ENCODE measurements at regions not wholly inside any gene's neighbourhood (a gene's known extent, or its start where the extent isn't known, plus 50 kb on each side); places are given as distances from the start of the nearest gene placed in this dataset.
"Not testable (repeated sequence)": the region's sequence is repeated elsewhere in the genome, so short reads cannot be mapped to it uniquely, and the experiment has no call there.

DNA sequence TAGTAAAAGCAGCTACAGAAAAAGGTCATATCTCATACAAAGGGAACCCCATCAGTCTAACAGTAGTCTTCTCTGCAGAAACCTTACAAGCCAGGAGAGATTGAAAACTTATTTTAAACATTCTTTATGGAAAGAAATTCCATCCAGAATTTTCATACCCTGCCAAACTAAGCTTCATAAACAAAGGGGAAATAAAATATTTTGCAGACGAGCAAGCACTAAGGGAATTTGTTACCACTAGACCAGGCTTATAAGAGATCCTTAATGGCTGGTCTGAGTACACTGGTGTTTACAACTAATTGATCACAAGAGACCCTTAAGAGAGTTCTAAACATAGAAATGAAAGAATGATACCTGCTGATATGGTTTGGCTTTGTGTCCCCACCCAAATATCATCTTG lies 128.6 kb upstream of the TNFSF11 start:
- intact Hi-C loops (cut with DNase I) = no loop called here
- Histone ChIP-seq H3K9me3 (peaks cover 0 to 2% (median 0%) of the 10 kb centered on the region in 3 donors), H3K27me3 (no peaks in the 10 kb centered on the region), H3K36me3 (replicated peaks in 1 of 2; ENCODE audit: insufficient read depth in 1 of 2, low read depth in 2 of 2) (no peaks in the 10 kb centered on the region), H3K27ac (no peak overlapping the region), H3K4me3 (no peak overlapping the region), H3K4me1 (no peaks in the 10 kb centered on the region)
- DNase-seq (no peak), ATAC-seq (no peak)
- TF ChIP-seq, protein P1, sequence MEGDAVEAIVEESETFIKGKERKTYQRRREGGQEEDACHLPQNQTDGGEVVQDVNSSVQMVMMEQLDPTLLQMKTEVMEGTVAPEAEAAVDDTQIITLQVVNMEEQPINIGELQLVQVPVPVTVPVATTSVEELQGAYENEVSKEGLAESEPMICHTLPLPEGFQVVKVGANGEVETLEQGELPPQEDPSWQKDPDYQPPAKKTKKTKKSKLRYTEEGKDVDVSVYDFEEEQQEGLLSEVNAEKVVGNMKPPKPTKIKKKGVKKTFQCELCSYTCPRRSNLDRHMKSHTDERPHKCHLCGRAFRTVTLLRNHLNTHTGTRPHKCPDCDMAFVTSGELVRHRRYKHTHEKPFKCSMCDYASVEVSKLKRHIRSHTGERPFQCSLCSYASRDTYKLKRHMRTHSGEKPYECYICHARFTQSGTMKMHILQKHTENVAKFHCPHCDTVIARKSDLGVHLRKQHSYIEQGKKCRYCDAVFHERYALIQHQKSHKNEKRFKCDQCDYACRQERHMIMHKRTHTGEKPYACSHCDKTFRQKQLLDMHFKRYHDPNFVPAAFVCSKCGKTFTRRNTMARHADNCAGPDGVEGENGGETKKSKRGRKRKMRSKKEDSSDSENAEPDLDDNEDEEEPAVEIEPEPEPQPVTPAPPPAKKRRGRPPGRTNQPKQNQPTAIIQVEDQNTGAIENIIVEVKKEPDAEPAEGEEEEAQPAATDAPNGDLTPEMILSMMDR (IDR thresholded peaks at IDR 0.05) = no peak
- TF ChIP-seq POLR2A (IDR thresholded peaks at IDR 0.05) = no peak
- WGBS, 2 donors = 66 to 72% methylated on average over 1 of the region's 1 CpG

DNA sequence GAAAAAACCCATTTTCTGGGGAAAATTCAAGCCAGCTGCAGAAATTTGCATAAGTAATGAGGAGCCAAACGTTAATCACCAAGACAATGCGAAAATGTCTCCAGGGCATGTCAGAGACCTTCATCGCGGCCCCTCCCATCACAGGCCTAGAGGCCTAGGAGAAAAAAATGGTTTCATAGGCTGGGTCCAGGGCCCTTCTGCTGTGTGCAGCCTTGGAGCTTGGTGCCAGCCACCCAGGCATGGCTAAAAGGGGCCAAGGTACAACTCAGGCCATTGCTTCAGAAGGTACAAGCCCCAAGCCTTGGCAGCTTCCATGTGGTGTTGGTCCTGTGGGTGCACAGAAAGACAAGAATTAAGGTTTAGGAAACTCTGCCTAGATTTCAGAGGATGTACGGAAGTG lies 127.4 kb upstream of the TNFSF11 start:
- H3K9me3 ChIP-seq; H3K36me3 ChIP-seq (replicated peaks in 1 of 2; ENCODE audit: insufficient read depth in 1 of 2, low read depth in 2 of 2); intact Hi-C loops (cut with DNase I); H3K27me3 ChIP-seq; ATAC-seq; H3K27ac ChIP-seq; H3K4me1 ChIP-seq; DNase-seq; H3K4me3 ChIP-seq: not testable (repeated sequence)
- WGBS, 2 donors = 78 to 85% methylated on average over 5 of the region's 5 CpGs

DNA sequence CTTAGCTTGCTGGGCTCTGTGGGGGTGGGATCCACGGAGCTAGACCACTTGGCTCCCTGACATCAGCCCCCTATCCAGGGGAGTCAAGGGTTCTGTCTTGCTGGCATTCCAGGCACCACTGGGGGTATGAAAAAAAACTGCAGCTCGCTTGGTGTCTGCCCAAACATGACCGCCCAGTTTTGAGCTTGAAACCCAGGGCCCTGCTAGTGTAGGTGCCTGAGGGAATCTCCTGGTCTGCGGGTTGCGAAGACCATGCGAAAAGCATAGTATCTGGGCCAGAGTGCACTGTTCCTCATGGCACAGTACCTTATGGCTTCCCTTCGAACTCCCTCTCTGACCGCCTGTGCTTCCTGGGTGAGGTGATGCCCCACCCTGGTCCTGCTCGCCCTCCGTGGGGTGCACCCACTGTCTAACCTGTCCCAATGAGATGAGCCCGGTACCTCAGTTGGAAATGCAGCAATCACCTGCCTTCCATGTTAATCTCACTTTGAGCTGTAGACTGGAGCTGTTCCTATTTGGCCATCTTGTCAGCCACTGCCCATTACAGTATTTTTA lies 120.8 kb upstream of the TNFSF11 start:
- ATAC-seq (no peak), DNase-seq (no peak)
- no peak for TF ChIP-seq POLR2A (IDR thresholded peaks at IDR 0.05)
- TF ChIP-seq, protein P1 (IDR thresholded peaks at IDR 0.05) = no peak
- no peaks in the 10 kb centered on the region for H3K9me3 ChIP-seq
- no peaks in the 10 kb centered on the region for H3K27me3 ChIP-seq
- no peaks in the 10 kb centered on the region for H3K4me1 ChIP-seq
- intact Hi-C loops (cut with DNase I) = no loop called here
- no peaks in the 10 kb centered on the region for H3K36me3 ChIP-seq (replicated peaks in 1 of 2; ENCODE audit: insufficient read depth in 1 of 2, low read depth in 2 of 2)
- WGBS, 2 donors = 86 to 90% methylated on average over 10 to 11 of the region's 11 CpGs
- no peak overlapping the region for H3K4me3 ChIP-seq
- H3K27ac ChIP-seq = no peak overlapping the region

DNA sequence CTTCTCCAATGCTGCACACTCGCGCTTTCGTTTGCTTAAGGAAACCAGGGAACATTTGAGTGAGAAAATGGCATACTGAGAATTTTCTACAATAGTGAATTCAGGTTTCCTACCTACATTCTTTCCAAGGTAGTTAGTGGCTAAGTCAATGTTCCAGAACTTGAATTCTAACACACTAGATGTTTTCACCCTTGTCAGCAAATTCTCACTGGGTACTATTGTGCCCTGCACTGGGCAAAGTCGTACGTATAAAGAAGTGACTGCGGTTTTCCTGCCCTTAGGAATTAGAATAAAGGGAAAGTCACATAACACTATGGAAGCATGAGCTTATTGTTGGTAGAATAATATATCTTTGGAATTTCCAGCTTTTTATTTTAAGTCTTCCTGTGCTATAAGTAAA lies 119.2 kb upstream of the TNFSF11 start:
- Histone ChIP-seq H3K36me3 (replicated peaks in 1 of 2; ENCODE audit: insufficient read depth in 1 of 2, low read depth in 2 of 2) (no peaks in the 10 kb centered on the region), H3K4me1 (no peaks in the 10 kb centered on the region), H3K27me3 (no peaks in the 10 kb centered on the region), H3K9me3 (no peaks in the 10 kb centered on the region), H3K4me3 (no peak overlapping the region), H3K27ac (no peak overlapping the region)
- DNase-seq (no peak), ATAC-seq (no peak)
- intact Hi-C loops (cut with DNase I) = no loop called here
- WGBS, 2 donors = 71 to 83% methylated on average over 6 of the region's 6 CpGs
- TF ChIP-seq, protein P1 (IDR thresholded peaks at IDR 0.05) = no peak

DNA sequence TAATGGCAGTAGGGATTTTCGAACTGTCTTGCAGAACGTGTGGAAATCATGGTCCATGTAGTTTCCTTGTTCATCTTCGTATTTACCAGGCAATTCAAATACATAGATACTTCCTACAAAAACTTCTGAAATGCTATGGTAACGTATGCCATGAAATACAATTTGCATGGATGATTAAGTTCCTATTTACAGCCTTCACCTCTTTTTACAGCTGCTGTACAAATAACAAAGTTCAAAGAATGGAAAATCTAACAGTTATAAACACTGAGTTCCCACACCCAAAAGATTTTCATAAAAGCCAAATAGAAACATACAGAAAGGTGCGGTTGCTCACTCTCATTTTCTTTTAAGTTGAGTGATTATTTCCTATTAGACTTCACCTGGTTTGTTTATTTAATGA lies 115.8 kb upstream of the TNFSF11 start:
- intact Hi-C loops (cut with DNase I) = no loop called here
- Histone ChIP-seq H3K27me3 (no peaks in the 10 kb centered on the region), H3K4me1 (no peaks in the 10 kb centered on the region), H3K36me3 (replicated peaks in 1 of 2; ENCODE audit: insufficient read depth in 1 of 2, low read depth in 2 of 2) (no peaks in the 10 kb centered on the region), H3K9me3 (no peaks in the 10 kb centered on the region), H3K4me3 (no peak overlapping the region), H3K27ac (no peak overlapping the region)
- no peak for ATAC-seq
- no peak for TF ChIP-seq POLR2A (IDR thresholded peaks at IDR 0.05)
- TF ChIP-seq, protein P1 (IDR thresholded peaks at IDR 0.05) = no peak
- WGBS, 2 donors = 37 to 58% methylated on average over 5 of the region's 5 CpGs
- DNase-seq = no peak
